GM12874 (cell line): ENCODE measurements at regions not wholly inside any gene's neighbourhood (a gene's known extent, or its start where the extent isn't known, plus 50 kb on each side); places are given as distances from the start of the nearest gene placed in this dataset.

Source experiments
- CTCF ChIP-seq: IDR thresholded peaks from 2 replicates; pipeline ENCODE4 v1.5.1; 2011; ENCODE audit warnings: low read depth, mild to moderate bottlenecking, control low read depth, low read length, moderate library complexity; ENCODE audit not compliant: insufficient read depth

- TF ChIP-seq CTCF = peak; percentile 83
Measured at GRCh38 chr7:96414931-96415292, 93.0 kb upstream of the SLC25A13 start.

DNA sequence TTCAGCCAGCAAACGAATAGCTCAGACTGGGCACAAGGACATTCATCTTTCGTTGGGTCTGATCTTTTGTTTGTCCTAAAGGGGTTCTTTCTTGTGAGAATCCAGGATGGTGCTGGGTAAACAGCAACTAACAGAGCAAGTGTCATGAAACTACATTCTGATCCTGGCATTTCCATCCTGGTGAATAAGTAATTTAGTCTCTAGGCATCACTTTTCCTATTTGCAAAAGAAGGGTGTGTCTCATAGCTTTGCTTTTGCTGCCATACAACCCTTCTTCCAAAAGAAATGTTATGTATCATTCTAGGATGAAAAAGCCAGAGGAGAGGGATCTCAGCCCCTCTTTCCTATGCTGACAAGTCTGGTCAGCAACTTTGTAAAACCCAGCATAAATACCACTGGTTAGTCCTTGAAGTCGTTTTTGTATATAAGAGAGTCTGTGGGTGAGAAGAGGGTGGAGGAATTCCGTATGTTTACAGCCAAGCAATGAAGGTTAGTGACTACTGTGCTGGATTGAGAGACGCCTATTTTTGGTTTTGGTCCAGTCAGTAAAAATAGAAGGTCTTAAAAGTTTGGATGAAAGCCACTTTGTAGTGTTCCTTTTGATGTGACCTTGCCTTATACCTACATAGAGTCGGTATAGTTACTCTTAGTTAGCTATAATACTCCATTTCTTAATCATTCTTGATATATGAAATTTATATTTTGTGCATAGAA, 88.4 kb upstream of the SLC25A13 start:
- TF ChIP-seq CTCF = no peak

GRCh38 chr7:96408881-96409280, 87.0 kb upstream of the SLC25A13 start:
- TF ChIP-seq CTCF = no peak

DNA sequence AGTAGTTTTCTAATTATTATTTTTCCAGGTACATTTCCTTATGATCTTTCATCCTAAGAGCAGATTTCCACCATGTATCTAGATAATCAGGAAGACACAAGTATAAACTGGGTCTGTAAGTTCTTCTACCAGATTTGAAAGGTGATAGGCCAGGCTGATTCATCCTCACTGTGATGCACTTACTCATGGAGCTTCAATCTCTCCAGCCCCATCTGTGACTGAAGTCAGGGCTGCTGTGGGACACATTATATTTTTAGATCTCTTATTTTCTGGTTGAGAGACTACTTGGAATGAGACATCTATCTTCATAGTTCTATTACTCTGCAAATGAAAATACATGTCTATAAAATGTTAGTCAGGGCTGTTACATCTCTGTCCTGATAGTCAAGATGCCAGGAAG, 85.5 kb upstream of the SLC25A13 start:
- TF ChIP-seq CTCF = no peak

- no peak for TF ChIP-seq CTCF
Measured at GRCh38 chr7:96402913-96403312, 81.0 kb upstream of the SLC25A13 start.

GRCh38 chr7:96401200-96401599, 79.3 kb upstream of the SLC25A13 start:
- no peak for TF ChIP-seq CTCF

DNA sequence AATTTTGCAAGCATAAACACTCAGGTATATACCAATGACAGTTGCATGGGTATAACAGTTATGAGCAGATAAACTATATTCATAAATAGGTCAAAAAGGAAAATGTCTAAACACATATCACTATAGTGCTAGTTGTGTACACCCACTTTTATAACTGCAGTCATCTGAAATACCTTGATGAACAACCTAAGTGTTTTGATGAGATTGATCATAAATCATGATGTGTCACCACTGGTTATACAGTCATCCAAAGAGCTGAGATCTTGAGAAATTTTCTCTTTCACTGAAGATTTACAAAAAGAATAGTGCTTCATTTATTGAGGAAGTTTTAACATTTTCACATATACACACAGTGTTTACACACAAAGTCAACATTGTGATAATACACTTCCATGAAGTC, 78.6 kb upstream of the SLC25A13 start:
- no peak for TF ChIP-seq CTCF

GRCh38 chr7:96400001-96400400, 78.1 kb upstream of the SLC25A13 start:
- TF ChIP-seq CTCF = no peak
